HUES48 (cell line): ENCODE measurements at regions not wholly inside any gene's neighbourhood (a gene's known extent, or its start where the extent isn't known, plus 50 kb on each side); places are given as distances from the start of the nearest gene placed in this dataset.

Experiments used
- H3K27ac ChIP-seq: one replicate; pipeline ENCODE4 v1.7.0; 2013; ENCODE audit warnings: low read depth, low read length, inconsistent platforms
- H3K27me3 ChIP-seq: 2 replicates; pipeline ENCODE4 v1.6.1; 2013; ENCODE audit warnings: mild to moderate bottlenecking, low read length; ENCODE audit not compliant: control insufficient read depth, insufficient read depth
- H3K36me3 ChIP-seq: 2 replicates; pipeline ENCODE4 v1.6.1; 2013; ENCODE audit warnings: low read length; ENCODE audit not compliant: control insufficient read depth, insufficient read depth
- H3K4me1 ChIP-seq: 2 replicates; pipeline ENCODE4 v1.6.1; 2013; ENCODE audit warnings: mild to moderate bottlenecking, low read length; ENCODE audit not compliant: control insufficient read depth, insufficient read depth
- H3K4me3 ChIP-seq: 2 replicates; pipeline ENCODE4 v1.5.1; 2013; ENCODE audit warnings: mild to moderate bottlenecking, low read depth, low read length
- H3K9ac ChIP-seq: 2 replicates; pipeline ENCODE4 v1.6.1; 2013; ENCODE audit warnings: mild to moderate bottlenecking, low read depth, low read length, moderate library complexity
- H3K9me3 ChIP-seq: 2 replicates; pipeline ENCODE4 v1.6.1; 2013; ENCODE audit warnings: low read length; ENCODE audit not compliant: control insufficient read depth, insufficient read depth

GRCh38 chr14:85442996-85443395 lies 86.9 kb upstream of the FLRT2 start:
- no peak overlapping the region for H3K9ac ChIP-seq

GRCh38 chr14:85444635-85445034 lies 85.3 kb upstream of the FLRT2 start:
- Histone ChIP-seq H3K27ac (no peak overlapping the region), H3K36me3 (no peaks in the 10 kb centered on the region), H3K27me3 (no peaks in the 10 kb centered on the region), H3K4me1 (no peaks in the 10 kb centered on the region), H3K9ac (no peak overlapping the region), H3K9me3 (no peaks in the 10 kb centered on the region), H3K4me3 (no peak overlapping the region)

More at GRCh38 chr14:85442996-85443395, 86.9 kb upstream of the FLRT2 start:
- Histone ChIP-seq H3K4me3 (no peak overlapping the region), H3K9me3 (no peaks in the 10 kb centered on the region), H3K27me3 (no peaks in the 10 kb centered on the region), H3K4me1 (no peaks in the 10 kb centered on the region), H3K36me3 (no peaks in the 10 kb centered on the region), H3K27ac (no peak overlapping the region)

DNA sequence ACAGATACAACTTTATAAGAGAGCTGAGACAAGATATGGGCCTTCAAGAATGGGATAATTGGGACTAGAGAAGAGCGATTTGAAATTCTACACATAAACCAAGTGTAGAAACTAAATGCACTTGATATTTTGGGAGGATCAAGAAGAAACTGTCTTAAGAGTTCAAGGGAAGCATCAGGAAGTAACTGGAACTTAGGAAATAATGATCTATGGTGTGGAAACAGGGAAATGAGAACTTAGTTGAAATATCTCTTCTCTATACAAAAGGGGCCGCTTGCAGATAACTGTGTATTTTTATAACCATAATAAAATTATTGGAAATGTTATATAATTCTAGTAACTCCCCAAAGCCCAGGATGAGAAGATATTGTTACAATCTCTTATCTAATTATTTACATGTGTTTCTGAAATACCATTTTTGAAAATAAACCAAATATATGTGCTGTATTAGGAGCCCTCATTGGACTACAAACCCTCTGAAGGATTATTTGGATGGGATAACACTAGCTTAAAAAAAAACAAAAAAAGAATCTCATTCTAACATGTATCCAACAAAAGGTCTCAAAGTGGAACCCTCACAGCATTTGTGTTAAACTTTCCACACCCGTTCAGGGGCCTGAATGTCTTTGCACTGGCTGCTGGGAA lies 84.7 kb upstream of the FLRT2 start:
- Histone ChIP-seq H3K27me3 (no peaks in the 10 kb centered on the region), H3K4me1 (no peaks in the 10 kb centered on the region), H3K4me3 (no peak overlapping the region), H3K9me3 (no peaks in the 10 kb centered on the region), H3K36me3 (no peaks in the 10 kb centered on the region), H3K9ac (no peak overlapping the region), H3K27ac (no peak overlapping the region)

DNA sequence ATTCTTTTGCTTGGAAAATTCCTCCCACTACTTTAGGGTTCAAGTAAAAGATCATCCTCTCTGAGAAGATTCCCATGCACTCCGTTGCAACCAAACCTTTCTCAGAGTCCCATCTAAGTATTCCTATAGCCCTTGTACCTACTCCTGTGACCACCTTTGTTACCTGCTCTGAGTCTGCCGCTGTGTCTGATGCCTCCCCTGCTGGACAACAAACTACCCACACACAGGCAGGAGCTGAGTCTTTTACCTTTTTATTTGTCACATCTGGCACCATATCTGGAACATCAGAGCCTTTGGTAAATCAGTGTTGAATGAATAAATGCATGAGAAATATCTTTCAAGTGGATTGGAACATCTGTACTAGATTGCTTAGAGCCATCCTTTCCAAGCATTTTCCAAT lies 82.1 kb upstream of the FLRT2 start:
- H3K4me1 ChIP-seq: no peaks in the 10 kb centered on the region
- H3K4me3 ChIP-seq: no peak overlapping the region
- H3K9ac ChIP-seq: no peak overlapping the region
- H3K9me3 ChIP-seq: no peaks in the 10 kb centered on the region
- H3K27me3 ChIP-seq: no peaks in the 10 kb centered on the region
- no peaks in the 10 kb centered on the region for H3K36me3 ChIP-seq
- H3K27ac ChIP-seq: no peak overlapping the region

DNA sequence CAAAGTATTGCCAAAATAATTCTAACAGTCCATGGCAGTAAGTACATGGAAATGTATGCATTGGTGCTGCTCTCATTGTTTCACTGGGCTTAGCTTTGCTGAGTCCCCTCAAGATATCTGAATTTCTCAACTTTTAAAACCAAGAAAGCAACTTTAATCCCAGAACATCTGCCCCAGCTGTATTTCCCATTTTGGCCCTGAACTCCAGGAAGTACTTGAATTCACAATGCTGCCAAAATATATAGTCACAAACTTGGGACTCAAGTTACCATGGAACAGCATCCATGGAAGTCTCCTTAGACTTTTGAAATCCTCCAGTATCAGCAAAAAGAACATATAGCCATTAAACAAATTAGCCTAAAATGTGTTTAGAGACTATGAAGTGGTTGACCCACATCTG lies 78.5 kb upstream of the FLRT2 start:
- H3K27me3 ChIP-seq: no peaks in the 10 kb centered on the region
- no peaks in the 10 kb centered on the region for H3K36me3 ChIP-seq
- no peaks in the 10 kb centered on the region for H3K9me3 ChIP-seq
- no peak overlapping the region for H3K9ac ChIP-seq
- H3K27ac ChIP-seq: no peak overlapping the region
- H3K4me3 ChIP-seq: no peak overlapping the region
- no peaks in the 10 kb centered on the region for H3K4me1 ChIP-seq

DNA sequence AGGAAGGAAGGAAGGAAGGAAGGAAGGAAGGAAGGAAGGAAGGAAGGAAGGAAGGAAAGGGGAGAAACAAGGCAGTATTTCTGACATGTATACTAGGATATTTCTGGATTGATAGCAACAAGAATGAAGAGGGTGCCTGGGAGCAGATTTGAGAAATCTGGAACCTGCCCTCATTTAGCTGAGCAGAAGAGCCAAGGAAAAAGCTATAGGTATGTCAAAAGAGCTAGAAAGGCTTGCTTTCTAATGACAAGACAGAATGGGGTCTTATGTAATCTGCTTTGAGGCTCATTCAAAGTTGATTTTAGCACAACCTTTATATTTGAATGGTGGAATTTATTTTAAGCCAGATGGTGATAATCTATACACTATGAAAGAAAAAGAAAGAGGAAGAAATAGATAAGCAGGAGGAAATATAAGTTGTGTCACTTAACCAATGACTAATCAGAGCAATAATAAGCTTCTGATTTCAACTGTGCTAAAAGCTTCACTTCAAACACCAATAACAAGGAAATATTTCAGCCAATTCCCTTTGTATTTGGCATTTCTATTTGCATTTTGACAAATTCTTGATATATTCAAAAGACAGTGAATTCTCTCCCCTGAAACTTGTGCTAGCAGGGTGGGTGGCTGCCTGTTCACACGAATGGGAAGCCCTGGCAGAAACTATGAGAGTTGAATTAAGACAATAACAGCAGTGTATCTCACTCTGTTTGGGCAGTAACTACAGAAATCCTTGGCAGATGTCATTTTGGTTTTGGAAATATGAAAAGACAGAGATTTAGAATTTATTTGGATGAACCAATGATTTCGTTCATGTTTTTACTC lies 76.3 kb upstream of the FLRT2 start:
- Histone ChIP-seq H3K36me3 (no peaks in the 10 kb centered on the region), H3K27me3 (no peaks in the 10 kb centered on the region)

DNA sequence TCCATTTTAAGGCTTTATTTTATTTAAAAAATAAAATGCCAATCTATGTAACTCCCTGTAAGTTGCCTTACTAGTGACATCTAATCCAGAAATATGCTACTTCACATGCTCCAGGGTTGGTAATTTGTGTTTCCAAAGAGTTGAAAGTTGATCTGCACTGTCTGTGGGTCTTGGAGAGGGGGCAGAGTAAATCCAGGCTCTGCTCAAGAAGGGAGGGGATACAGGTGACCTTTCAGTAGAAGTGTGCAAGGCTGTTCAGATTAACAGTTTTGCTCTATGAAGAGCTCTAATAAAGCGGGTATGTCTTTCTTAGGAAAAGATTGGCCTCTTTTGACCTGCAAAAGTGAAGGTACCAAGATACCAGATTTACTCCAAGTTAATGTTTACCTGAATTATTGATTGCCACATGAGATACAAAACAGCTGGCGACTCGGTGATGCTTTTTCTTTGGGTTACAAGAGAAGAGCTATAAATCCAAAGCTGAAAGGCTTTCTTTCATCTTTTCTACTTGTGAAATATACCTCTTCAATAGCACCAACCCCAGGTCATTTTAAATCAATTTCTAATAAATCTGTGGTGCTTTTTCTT lies 75.6 kb upstream of the FLRT2 start:
- Histone ChIP-seq H3K9me3 (no peaks in the 10 kb centered on the region), H3K27ac (no peak overlapping the region), H3K4me3 (no peak overlapping the region), H3K9ac (no peak overlapping the region), H3K36me3 (no peaks in the 10 kb centered on the region), H3K27me3 (no peaks in the 10 kb centered on the region), H3K4me1 (no peaks in the 10 kb centered on the region)

More for the DNA sequence above, 76.3 kb upstream of the FLRT2 start:
- no peak overlapping the region for H3K27ac ChIP-seq
- no peaks in the 10 kb centered on the region for H3K9me3 ChIP-seq
- H3K9ac ChIP-seq: no peak overlapping the region
- no peaks in the 10 kb centered on the region for H3K4me1 ChIP-seq
- no peak overlapping the region for H3K4me3 ChIP-seq

- Histone ChIP-seq H3K4me1 (no peaks in the 10 kb centered on the region), H3K36me3 (no peaks in the 10 kb centered on the region), H3K4me3 (no peak overlapping the region), H3K9me3 (no peaks in the 10 kb centered on the region), H3K9ac (no peak overlapping the region), H3K27me3 (no peaks in the 10 kb centered on the region), H3K27ac (no peak overlapping the region)
These were observed 70.5 kb upstream of the FLRT2 start for GRCh38 chr14:85459361-85460000.

DNA sequence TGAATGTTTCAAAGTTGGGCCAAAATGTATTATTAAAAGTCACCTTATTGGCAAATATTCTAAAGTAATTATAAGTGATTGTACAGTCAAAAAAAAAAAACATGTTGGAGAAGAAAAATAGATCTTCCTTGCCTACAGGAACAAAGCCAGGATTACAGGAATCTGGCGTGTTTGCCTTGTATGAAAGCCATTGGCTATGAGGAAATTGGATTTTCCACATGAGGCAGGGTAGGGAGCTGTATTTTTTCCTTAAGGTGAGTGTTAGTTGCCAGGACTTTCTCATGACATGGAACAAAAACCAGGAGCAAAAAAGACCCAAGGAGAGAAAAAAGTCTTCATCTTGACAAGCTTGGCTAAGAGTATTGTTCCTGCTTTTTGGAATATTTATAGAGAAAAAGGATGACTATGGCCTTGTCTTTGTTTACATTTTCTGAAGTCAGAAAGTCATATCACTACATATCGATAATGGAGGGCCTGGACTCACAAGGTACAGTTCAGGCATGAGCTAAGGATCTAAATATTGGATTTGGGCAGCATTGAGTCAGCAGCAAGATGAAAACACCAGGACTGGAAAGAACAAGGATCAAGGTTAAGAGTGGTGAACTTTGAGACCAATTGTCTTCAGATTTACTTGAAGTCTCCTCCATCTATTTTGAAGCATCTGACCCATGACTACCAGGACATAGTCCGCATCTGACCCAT lies 68.4 kb upstream of the FLRT2 start:
- H3K4me1 ChIP-seq: no peaks in the 10 kb centered on the region
- H3K36me3 ChIP-seq: no peaks in the 10 kb centered on the region
- no peak overlapping the region for H3K27ac ChIP-seq
- no peak overlapping the region for H3K9ac ChIP-seq
- no peak overlapping the region for H3K4me3 ChIP-seq
- no peaks in the 10 kb centered on the region for H3K27me3 ChIP-seq
- H3K9me3 ChIP-seq: no peaks in the 10 kb centered on the region

DNA sequence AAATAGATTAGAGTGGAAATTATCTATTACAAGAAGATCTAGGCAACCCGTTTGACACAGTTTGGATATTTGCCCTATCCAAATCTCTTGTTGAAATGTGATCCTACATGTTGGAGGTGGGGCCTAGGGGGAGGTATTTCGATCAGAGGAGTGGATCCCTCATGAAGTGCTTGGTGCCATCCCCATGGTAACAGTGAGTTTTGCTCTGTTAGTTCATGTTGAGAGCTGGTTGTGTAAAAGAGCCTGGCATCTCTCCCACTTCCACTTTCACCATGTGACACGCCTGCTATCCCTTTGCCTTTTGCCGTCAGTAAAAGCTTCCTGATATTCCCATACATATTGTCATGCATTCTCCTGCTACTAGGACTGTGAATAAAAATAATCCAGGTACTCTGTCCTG lies 66.4 kb upstream of the FLRT2 start:
- Histone ChIP-seq H3K27ac (no peak overlapping the region), H3K4me1 (no peaks in the 10 kb centered on the region), H3K4me3 (no peak overlapping the region), H3K9ac (no peak overlapping the region), H3K9me3 (no peaks in the 10 kb centered on the region), H3K27me3 (no peaks in the 10 kb centered on the region), H3K36me3 (no peaks in the 10 kb centered on the region)
